ENCODE measurements at regions not wholly inside any gene's neighbourhood (a gene's known extent, or its start where the extent isn't known, plus 50 kb on each side); places are given as distances from the start of the nearest gene placed in this dataset.

DNA sequence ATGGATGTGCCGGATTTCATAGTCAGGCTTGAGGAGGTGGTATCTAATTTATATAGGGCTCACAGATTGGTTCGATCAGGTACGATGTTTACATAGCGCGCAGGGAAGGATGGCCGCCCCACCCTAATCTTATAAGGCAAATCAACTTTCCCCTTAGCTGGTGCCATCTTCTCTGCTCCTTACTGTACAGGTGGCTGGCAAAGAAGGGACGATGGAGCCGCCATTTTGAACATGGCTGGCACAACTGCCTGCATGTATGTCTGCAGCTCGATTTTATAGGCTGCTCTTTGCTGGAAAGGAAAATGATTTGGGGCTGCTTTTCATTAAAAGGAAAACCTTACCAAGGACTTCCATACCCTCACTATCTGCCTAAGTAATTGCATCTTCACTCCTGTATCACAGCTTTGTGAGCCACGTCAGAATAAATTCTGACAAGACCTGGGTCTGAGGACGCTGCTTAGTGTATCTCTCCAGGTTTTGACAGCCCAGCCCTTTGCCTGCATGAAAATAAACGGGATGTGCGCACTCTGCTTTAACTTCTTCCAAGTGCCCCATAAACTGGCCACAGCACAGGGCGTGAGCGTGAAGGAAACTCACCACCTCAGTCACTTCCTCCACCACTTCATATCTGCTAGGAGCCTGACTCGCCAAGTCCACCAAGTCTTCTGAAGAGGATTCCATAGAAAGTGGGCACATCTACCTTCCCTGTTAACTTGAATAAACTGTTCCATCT lies 109.4 kb upstream of the ARMC2 start:
- H3K4me1 ChIP-seq, result peaks cover 12% of the 10 kb centered on the region
- no peaks in the 10 kb centered on the region for H3K27me3 ChIP-seq
- no peaks in the 10 kb centered on the region for H3K36me3 ChIP-seq
- peak; percentile 12 for ATAC-seq
- H3K9me3 ChIP-seq, result no peaks in the 10 kb centered on the region
- H3K27ac ChIP-seq, result no peak overlapping the region
- intact Hi-C loops (cut with DNase I), result no loop called here
- H3K4me3 ChIP-seq, result no peak overlapping the region
- TF ChIP-seq, protein P1, sequence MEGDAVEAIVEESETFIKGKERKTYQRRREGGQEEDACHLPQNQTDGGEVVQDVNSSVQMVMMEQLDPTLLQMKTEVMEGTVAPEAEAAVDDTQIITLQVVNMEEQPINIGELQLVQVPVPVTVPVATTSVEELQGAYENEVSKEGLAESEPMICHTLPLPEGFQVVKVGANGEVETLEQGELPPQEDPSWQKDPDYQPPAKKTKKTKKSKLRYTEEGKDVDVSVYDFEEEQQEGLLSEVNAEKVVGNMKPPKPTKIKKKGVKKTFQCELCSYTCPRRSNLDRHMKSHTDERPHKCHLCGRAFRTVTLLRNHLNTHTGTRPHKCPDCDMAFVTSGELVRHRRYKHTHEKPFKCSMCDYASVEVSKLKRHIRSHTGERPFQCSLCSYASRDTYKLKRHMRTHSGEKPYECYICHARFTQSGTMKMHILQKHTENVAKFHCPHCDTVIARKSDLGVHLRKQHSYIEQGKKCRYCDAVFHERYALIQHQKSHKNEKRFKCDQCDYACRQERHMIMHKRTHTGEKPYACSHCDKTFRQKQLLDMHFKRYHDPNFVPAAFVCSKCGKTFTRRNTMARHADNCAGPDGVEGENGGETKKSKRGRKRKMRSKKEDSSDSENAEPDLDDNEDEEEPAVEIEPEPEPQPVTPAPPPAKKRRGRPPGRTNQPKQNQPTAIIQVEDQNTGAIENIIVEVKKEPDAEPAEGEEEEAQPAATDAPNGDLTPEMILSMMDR (IDR thresholded peaks at IDR 0.05), result no peak
- no peak for DNase-seq

DNA sequence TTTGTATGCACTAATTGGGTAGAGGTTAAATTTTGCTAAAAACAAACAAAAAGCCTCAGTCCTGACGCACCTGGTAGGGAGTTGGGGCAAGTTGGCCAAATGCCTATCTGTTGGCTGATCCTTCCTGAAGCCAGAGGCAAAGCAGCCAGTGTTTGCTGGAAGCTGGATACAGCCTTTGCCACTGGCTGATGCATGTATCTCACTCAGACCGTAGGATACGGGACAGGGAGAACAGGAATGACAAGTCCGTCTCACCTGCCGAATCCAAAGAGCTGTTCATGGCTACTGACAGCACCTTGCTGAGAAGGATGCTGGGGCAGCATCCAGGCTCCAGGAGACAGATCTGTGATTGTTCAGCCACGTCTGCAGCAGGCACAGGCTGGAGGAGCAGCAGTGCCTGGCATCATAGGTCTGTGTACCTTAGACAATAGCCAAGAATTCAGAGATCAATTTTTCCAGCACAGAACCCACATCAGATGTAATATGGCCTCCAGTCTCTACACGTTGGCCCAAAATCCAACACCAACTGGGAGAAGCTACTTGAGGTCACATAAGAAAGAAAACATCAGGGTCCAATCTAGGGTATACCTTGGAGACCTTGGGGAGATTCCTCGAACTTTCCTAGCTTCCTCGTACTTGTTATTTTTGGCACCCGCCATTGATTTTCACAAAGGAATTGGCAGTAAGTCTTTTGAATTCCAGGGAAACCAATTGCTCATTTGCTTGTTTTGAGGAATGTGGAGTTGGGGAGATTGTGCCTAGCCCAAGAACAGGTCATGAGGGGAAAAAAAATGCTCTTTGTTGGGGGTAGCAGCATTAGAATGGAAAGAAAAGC lies 108.5 kb upstream of the ARMC2 start:
- DNase-seq, result no peak
- Histone ChIP-seq H3K9me3 (no peaks in the 10 kb centered on the region), H3K4me1 (peaks cover 12% of the 10 kb centered on the region), H3K4me3 (no peak overlapping the region), H3K27me3 (no peaks in the 10 kb centered on the region), H3K27ac (no peak overlapping the region), H3K36me3 (no peaks in the 10 kb centered on the region)
- intact Hi-C loops (cut with DNase I), result no loop called here
- TF ChIP-seq, protein P1 (IDR thresholded peaks at IDR 0.05), result no peak
- no peak for ATAC-seq

DNA sequence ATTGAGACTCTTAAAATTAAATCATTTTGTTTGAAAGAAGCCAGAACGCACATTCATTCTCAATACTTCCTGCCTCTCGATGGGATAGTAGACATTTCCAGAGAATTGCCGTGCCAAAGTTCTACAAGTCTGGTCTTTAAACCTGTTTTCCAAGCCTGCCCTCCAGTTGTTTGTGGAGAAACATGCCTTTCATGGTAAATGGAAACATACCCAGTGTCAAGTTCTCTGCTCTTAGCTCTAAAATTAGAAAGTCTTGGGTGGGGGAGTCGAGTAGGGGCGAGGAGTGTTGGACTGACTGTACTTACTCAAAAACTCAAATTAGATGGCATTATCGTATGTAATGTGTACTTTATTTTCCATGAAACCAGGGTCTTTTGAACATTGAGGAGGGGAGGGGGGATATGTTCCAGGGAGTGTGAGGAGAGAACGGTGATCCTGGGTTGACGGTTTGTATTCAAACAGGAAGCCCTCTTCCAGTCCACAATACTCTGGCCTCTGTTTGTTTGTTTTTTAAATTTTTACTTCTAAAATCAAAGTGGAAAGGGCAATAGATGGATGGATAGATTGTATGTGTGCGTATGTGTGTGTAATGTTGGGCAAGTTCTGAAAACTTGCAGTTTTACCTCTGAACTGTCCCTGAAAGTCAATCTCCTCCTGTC lies 106.8 kb upstream of the ARMC2 start:
- DNase-seq (no peak), ATAC-seq (no peak)
- no peaks in the 10 kb centered on the region for H3K36me3 ChIP-seq
- H3K4me1 ChIP-seq, result peaks cover 12% of the 10 kb centered on the region
- no peak overlapping the region for H3K27ac ChIP-seq
- TF ChIP-seq, protein P1 (IDR thresholded peaks at IDR 0.05), result no peak
- H3K9me3 ChIP-seq, result no peaks in the 10 kb centered on the region
- intact Hi-C loops (cut with DNase I), result no loop called here
- no peak overlapping the region for H3K4me3 ChIP-seq
- H3K27me3 ChIP-seq, result no peaks in the 10 kb centered on the region

DNA sequence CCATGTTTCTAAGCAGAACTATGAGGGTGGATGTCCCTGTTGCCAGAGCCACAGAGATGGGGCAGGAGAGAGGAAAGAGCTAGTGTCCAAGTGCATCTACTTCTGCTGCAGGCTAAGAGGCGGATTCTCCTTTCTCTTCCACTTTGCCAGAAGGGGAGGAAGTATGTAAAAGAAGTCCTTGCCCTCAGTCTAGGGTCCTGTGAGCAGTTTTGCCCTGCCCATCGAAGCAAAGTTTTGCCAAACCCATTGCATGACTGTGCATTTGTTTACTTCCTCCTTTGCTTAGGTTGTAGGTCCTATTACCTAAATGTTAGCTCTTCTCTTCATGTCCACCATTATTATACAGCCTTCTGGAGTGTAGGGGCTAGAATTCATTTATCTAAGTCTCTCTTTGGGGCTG lies 106.2 kb upstream of the ARMC2 start:
- TF ChIP-seq, protein P1 (IDR thresholded peaks at IDR 0.05), result no peak
- Histone ChIP-seq H3K27me3 (no peaks in the 10 kb centered on the region), H3K4me3 (no peak overlapping the region), H3K27ac (no peak overlapping the region), H3K9me3 (no peaks in the 10 kb centered on the region), H3K4me1 (peaks cover 11% of the 10 kb centered on the region), H3K36me3 (no peaks in the 10 kb centered on the region)
- intact Hi-C loops (cut with DNase I), result no loop called here
- DNase-seq (no peak), ATAC-seq (peak; percentile 71)

DNA sequence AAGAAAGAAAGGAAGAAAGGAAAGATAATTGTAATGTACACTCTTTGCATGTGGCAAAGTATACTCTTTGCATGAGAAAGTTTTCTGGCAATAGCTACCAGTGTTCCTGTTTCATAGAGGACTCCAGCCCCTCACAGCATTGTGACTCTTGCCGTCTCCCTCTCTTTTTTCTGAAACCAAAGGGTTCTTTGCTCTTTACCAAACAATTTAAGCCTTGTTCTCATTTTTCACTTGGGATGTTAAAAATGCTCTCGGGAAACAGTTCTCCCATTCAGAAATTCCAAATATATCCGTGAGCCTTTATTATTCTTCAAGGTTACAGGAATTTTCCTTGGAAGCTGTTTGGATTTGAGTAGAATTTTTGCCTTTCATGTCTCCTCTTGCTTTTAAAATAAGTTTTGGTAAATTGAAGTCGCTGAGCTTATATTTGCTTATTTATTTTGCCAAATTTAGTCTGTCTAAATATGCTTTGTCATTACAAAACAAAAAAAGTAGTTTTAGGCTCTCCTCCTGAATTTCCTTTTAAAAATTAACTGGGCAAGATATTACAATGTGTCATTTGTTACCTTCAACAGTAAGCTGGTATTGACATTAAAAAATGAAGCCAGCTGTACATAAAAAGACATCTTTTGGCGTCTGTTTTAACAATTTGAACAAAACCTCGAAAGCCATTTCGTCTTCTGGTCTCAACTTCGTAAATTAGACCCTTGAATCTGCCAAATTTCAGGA lies 103.8 kb upstream of the ARMC2 start:
- H3K27ac ChIP-seq, result no peak overlapping the region
- no peaks in the 10 kb centered on the region for H3K27me3 ChIP-seq
- intact Hi-C loops (cut with DNase I), result no loop called here
- ATAC-seq, result no peak
- no peak for DNase-seq
- H3K4me1 ChIP-seq, result peaks cover 8% of the 10 kb centered on the region
- H3K4me3 ChIP-seq, result no peak overlapping the region
- TF ChIP-seq, protein P1 (IDR thresholded peaks at IDR 0.05), result no peak
- no peaks in the 10 kb centered on the region for H3K36me3 ChIP-seq
- H3K9me3 ChIP-seq, result no peaks in the 10 kb centered on the region

Data from upper lobe of right lung (tissue), 1 donor.